ENCODE measurements at regions not wholly inside any gene's neighbourhood (a gene's known extent, or its start where the extent isn't known, plus 50 kb on each side); places are given as distances from the start of the nearest gene placed in this dataset.
A peak's percentile ranks its signal among the peaks of the same experiment; 100 is the strongest.

DNA sequence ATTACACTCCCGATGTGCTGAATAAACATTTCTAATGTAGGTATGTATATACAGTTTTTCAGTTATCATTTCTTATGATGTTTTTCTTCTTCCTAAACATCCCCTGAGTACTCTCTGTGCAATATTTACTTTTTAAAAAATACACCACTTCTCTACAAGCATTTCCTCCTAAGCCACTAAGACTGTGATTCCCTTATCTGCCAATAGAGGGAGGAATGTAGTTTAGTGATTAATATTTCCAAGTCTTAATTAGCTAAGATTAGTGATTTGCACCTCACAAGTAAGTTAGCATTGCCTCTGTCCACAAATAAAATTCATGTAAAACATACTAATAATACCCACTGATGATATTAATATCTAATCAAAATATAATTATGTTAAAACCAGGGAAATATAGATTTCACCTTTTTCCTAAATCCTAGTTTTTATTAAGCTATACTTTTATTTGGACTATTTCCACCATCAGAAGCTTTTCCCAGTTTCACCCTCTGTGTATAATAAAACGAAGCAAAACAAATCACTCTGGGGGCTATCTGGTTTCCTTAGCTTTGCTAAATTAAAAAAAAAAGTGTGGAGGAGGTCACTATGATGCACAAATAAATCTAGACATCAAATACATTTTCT is 909.1 kb downstream of the FAT4 start:
- Histone ChIP-seq H3K9ac (ENCODE audit: insufficient read depth in 1 of 2, low read length in 2 of 2) (no peak overlapping the region), H3K36me3 (ENCODE audit: control insufficient read depth in 4 of 4, insufficient read depth in 4 of 4, low read length in 4 of 4) (no peaks in the 10 kb centered on the region), H3K27ac (ENCODE audit: low read depth in 1 of 2, low read length in 1 of 2) (no peak overlapping the region), H3K27me3 (ENCODE audit: control insufficient read depth in 3 of 3, insufficient read depth in 3 of 3, low read length in 2 of 3) (no peaks in the 10 kb centered on the region), H3K9me3 (ENCODE audit: control insufficient read depth in 4 of 4, insufficient read depth in 3 of 4, low read length in 3 of 4) (no peaks in the 10 kb centered on the region), H3K4me1 (ENCODE audit: control insufficient read depth in 5 of 5, insufficient read depth in 5 of 5, low read length in 5 of 5) (peaks cover 0 to 14% (median 0%) of the 10 kb centered on the region in 5 donors), H3K4me3 (no peak overlapping the region)
- WGBS, 2 donors: 61 to 72% methylated on average over 2 of the region's 2 CpGs
- no peak for DNase-seq
- no peak for ATAC-seq (ENCODE audit: insufficient read depth, low FRiP score)
- TF ChIP-seq, protein P1, sequence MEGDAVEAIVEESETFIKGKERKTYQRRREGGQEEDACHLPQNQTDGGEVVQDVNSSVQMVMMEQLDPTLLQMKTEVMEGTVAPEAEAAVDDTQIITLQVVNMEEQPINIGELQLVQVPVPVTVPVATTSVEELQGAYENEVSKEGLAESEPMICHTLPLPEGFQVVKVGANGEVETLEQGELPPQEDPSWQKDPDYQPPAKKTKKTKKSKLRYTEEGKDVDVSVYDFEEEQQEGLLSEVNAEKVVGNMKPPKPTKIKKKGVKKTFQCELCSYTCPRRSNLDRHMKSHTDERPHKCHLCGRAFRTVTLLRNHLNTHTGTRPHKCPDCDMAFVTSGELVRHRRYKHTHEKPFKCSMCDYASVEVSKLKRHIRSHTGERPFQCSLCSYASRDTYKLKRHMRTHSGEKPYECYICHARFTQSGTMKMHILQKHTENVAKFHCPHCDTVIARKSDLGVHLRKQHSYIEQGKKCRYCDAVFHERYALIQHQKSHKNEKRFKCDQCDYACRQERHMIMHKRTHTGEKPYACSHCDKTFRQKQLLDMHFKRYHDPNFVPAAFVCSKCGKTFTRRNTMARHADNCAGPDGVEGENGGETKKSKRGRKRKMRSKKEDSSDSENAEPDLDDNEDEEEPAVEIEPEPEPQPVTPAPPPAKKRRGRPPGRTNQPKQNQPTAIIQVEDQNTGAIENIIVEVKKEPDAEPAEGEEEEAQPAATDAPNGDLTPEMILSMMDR (IDR thresholded peaks at IDR 0.05; ENCODE audit: control extremely low read depth, extremely low read depth): no peak

DNA sequence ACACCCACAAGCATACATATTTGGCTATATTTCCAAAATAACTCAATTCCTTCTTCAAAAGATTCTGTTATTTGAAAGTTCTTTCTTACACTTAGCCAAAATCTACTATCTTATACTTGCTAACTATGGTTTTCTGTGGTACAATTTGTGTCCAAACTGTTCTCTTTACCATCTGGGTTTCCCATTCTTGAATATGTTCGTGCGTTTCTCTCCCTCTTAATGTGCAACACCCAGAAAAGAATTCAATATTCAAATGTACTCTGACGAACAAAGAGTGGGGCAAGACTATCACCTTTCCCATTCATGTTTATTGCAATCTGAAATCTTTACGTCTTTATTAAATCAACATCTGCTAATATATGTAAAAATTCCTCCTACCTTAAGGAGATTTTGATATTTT is 912.7 kb downstream of the FAT4 start:
- TF ChIP-seq, protein P1 (IDR thresholded peaks at IDR 0.05; ENCODE audit: control extremely low read depth, extremely low read depth): no peak
- Histone ChIP-seq H3K9me3 (ENCODE audit: control insufficient read depth in 4 of 4, insufficient read depth in 3 of 4, low read length in 3 of 4) (no peaks in the 10 kb centered on the region), H3K4me1 (ENCODE audit: control insufficient read depth in 5 of 5, insufficient read depth in 5 of 5, low read length in 5 of 5) (peaks cover 0 to 5% (median 0%) of the 10 kb centered on the region in 5 donors), H3K9ac (ENCODE audit: insufficient read depth in 1 of 2, low read length in 2 of 2) (no peak overlapping the region), H3K36me3 (ENCODE audit: control insufficient read depth in 4 of 4, insufficient read depth in 4 of 4, low read length in 4 of 4) (no peaks in the 10 kb centered on the region), H3K27ac (ENCODE audit: low read depth in 1 of 2, low read length in 1 of 2) (no peak overlapping the region), H3K27me3 (ENCODE audit: control insufficient read depth in 3 of 3, insufficient read depth in 3 of 3, low read length in 2 of 3) (no peaks in the 10 kb centered on the region), H3K4me3 (no peak overlapping the region)
- WGBS, 2 donors: 92 to 96% methylated on average over 4 of the region's 4 CpGs
- ATAC-seq (ENCODE audit: insufficient read depth, low FRiP score) (no peak), DNase-seq (no peak)

DNA sequence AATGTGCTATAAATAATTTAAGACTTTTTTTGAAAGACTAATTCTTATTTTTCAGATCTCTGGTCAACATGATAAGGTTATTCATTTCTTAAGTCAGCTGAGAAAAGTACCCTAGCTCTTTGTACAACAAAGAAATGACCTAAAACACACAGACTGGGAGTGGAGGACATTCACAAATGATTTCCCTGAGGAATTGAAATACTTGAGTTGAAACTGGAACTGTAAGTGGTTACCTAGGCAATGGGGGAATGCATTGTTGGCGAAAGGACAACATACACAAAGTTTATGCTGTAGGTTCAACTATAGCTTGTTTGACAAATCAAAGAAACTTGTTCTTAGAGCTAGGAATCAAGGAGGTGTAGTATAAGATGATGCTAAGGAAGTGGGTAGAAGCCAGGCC is 915.5 kb downstream of the FAT4 start:
- no peak overlapping the region for H3K27ac ChIP-seq (ENCODE audit: low read depth in 1 of 2, low read length in 1 of 2)
- H3K4me1 ChIP-seq (ENCODE audit: control insufficient read depth in 5 of 5, insufficient read depth in 5 of 5, low read length in 5 of 5): no peaks in the 10 kb centered on the region
- no peak overlapping the region for H3K4me3 ChIP-seq
- H3K9me3 ChIP-seq (ENCODE audit: control insufficient read depth in 4 of 4, insufficient read depth in 3 of 4, low read length in 3 of 4): peaks cover 0 to 5% (median 1%) of the 10 kb centered on the region in 4 donors
- TF ChIP-seq, protein P1 (IDR thresholded peaks at IDR 0.05; ENCODE audit: control extremely low read depth, extremely low read depth): no peak
- ATAC-seq (ENCODE audit: insufficient read depth, low FRiP score): no peak
- no peak overlapping the region for H3K9ac ChIP-seq (ENCODE audit: insufficient read depth in 1 of 2, low read length in 2 of 2)
- DNase-seq: peak in 1 of 3 donors; percentile 35
- H3K36me3 ChIP-seq (ENCODE audit: control insufficient read depth in 4 of 4, insufficient read depth in 4 of 4, low read length in 4 of 4): no peaks in the 10 kb centered on the region
- WGBS, 2 donors: 84 to 92% methylated on average over 1 of the region's 1 CpG
- no peaks in the 10 kb centered on the region for H3K27me3 ChIP-seq (ENCODE audit: control insufficient read depth in 3 of 3, insufficient read depth in 3 of 3, low read length in 2 of 3)

DNA sequence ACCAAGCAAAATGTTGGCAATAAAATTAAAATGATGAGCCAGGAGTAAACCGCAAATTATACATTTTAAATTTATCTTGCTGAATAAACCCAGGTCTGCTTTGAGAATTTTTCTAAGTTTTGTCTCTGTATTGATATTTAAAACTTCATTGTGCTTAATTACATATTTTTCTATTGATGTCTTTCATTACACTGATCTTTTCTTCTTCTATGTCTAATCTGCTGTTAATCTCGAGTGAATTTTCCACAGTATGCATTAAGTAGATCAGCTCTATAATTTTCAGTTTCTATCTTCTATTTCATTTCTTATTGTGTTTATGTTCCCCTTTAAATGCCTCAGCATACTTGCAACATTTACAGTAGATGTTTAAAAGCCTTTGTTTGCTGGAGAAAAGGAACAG is 918.7 kb downstream of the FAT4 start:
- no peaks in the 10 kb centered on the region for H3K36me3 ChIP-seq (ENCODE audit: control insufficient read depth in 4 of 4, insufficient read depth in 4 of 4, low read length in 4 of 4)
- ATAC-seq (ENCODE audit: insufficient read depth, low FRiP score) (no peak), DNase-seq (no peak)
- no peaks in the 10 kb centered on the region for H3K27me3 ChIP-seq (ENCODE audit: control insufficient read depth in 3 of 3, insufficient read depth in 3 of 3, low read length in 2 of 3)
- 94 to 95% methylated on average over 2 of the region's 2 CpGs for WGBS, 2 donors
- H3K4me3 ChIP-seq: no peak overlapping the region
- H3K4me1 ChIP-seq (ENCODE audit: control insufficient read depth in 5 of 5, insufficient read depth in 5 of 5, low read length in 5 of 5): no peaks in the 10 kb centered on the region
- TF ChIP-seq, protein P1 (IDR thresholded peaks at IDR 0.05; ENCODE audit: control extremely low read depth, extremely low read depth): no peak
- peaks cover 0 to 5% (median 3%) of the 10 kb centered on the region in 4 donors for H3K9me3 ChIP-seq (ENCODE audit: control insufficient read depth in 4 of 4, insufficient read depth in 3 of 4, low read length in 3 of 4)
- no peak overlapping the region for H3K9ac ChIP-seq (ENCODE audit: insufficient read depth in 1 of 2, low read length in 2 of 2)
- H3K27ac ChIP-seq (ENCODE audit: low read depth in 1 of 2, low read length in 1 of 2): no peak overlapping the region

Data from lung (tissue), 11 donors.